K562 (cell line): ENCODE measurements at regions not wholly inside any gene's neighbourhood (a gene's known extent, or its start where the extent isn't known, plus 50 kb on each side); places are given as distances from the start of the nearest gene placed in this dataset.

Experiments
- ATAC-seq: fragments of 200-7000 bp; cut with Tn5 transposase; 3 replicates; pipeline ENCODE4 v1.9.1; 2020; ENCODE audit warnings: moderate library complexity
- BruUV-seq: library from RNA; stranded (reverse); fragments of 400-500 nt; replicated peaks from 2 replicates; lab custom pipeline; 2021; lab: Mats Ljungman, UMichigan
- CTCF ChIA-PET: fragments of 300-600 bp; formaldehyde crosslinking; extraction: SDS; loops from one replicate; lab custom pipeline; 2021; ENCODE audit warnings: low intra/inter-chr PET ratio; lab: Yijun Ruan, JAX
- POLR2A ChIA-PET: fragments of 300-600, 350-650 bp; sonication (Branson Sonifier 250); formaldehyde crosslinking; extraction: SDS; loops from one replicate; lab custom pipeline; 2021; ENCODE audit warnings: antibody characterized with exemption, inconsistent platforms; lab: Yijun Ruan, JAX
- DNase-seq, 4 experiments: peaks; one replicate each; pipeline versions ENCODE4 v3.0.0 to v3.0.0-alpha.2; 2011 to 2018; ENCODE audit warnings: low spot score in 3 of 4, mixed read lengths in 3 of 4; ENCODE audit errors: extremely low read depth in 1 of 4
- FAIRE-seq: peaks from 2 replicates; lab custom pipeline; 2011; peaks lifted over from hg19 to GRCh38; lab: Jason Lieb, UNC
- H2AFZ ChIP-seq: 2 replicates; pipeline ENCODE4 v1.6.0; 2011; ENCODE audit warnings: low read depth, low read length, control low read depth, inconsistent platforms
- H3K27ac ChIP-seq: fragments of 200-600 bp; 3 replicates; pipeline ENCODE4 v1.8.0; 2011; ENCODE audit warnings: low read depth, mild to moderate bottlenecking, control low read depth, inconsistent platforms, low read length, moderate library complexity, mixed read lengths; ENCODE audit errors: extremely low read depth
- H3K27me3 ChIP-seq, 2 experiments: fragments of 300-600 bp in 1 of 2; 2 replicates in 1 of 2; 3 replicates in 1 of 2; pipeline versions ENCODE4 v1.6.0 to v1.8.0; 2011; ENCODE audit warnings: inconsistent platforms in 2 of 2, low read length in 2 of 2, mild to moderate bottlenecking in 1 of 2, mixed read lengths in 1 of 2, moderate library complexity in 1 of 2; ENCODE audit not compliant: control insufficient read depth in 2 of 2, insufficient read depth in 2 of 2
- H3K36me3 ChIP-seq: fragments of 300-600 bp; 3 replicates; pipeline ENCODE4 v1.8.0; 2011; ENCODE audit warnings: mild to moderate bottlenecking, low read length, inconsistent platforms; ENCODE audit not compliant: control insufficient read depth, insufficient read depth
- H3K4me1 ChIP-seq, 2 experiments: fragments of 200-600 bp in 1 of 2; replicated peaks in 1 of 2; 2 replicates in 1 of 2; 3 replicates in 1 of 2; pipeline versions ENCODE4 v1.5.1 to v1.8.0; 2011; ENCODE audit warnings: inconsistent platforms in 2 of 2, low read length in 2 of 2, mild to moderate bottlenecking in 1 of 2, mixed read lengths in 1 of 2, moderate library complexity in 1 of 2; ENCODE audit not compliant: control insufficient read depth in 2 of 2, insufficient read depth in 2 of 2
- H3K4me2 ChIP-seq: 2 replicates; pipeline ENCODE4 v1.6.1; 2011; ENCODE audit warnings: low read length, control low read depth, inconsistent platforms, mixed read lengths; ENCODE audit not compliant: insufficient read depth
- H3K4me3 ChIP-seq: fragments of 200-600 bp; sonication (generic), shearing (Covaris generic); 2 replicates; pipeline ENCODE4 v1.5.1; 2016; ENCODE audit warnings: control low read depth, inconsistent platforms
- H3K79me2 ChIP-seq: fragments of 200-600 bp; 3 replicates; pipeline ENCODE4 v1.8.0; 2011; ENCODE audit warnings: low read length, inconsistent platforms; ENCODE audit not compliant: control insufficient read depth, insufficient read depth
- H3K9ac ChIP-seq, 2 experiments: 2 replicates each; pipeline versions ENCODE4 v1.6.0 to v1.6.1; 2011; ENCODE audit warnings: low read depth in 2 of 2, low read length in 2 of 2, control low read depth in 1 of 2, inconsistent platforms in 1 of 2, mild to moderate bottlenecking in 1 of 2, mixed read lengths in 1 of 2; ENCODE audit not compliant: insufficient read depth in 1 of 2
- H3K9me1 ChIP-seq: one replicate; pipeline ENCODE4 v1.6.0; 2011; ENCODE audit warnings: inconsistent platforms, mild to moderate bottlenecking, low read length, moderate library complexity; ENCODE audit not compliant: control insufficient read depth, insufficient read depth
- H3K9me3 ChIP-seq: replicated peaks from 2 replicates; pipeline ENCODE4 v1.5.1; 2011; ENCODE audit warnings: low read depth, low read length, inconsistent platforms; ENCODE audit not compliant: control insufficient read depth, insufficient read depth
- H4K20me1 ChIP-seq: replicated peaks from 2 replicates; pipeline ENCODE4 v1.6.1; 2011; ENCODE audit warnings: low read length, inconsistent platforms, mixed read lengths; ENCODE audit not compliant: control insufficient read depth, insufficient read depth
- ARID3A ChIP-seq: IDR thresholded peaks from 2 replicates; pipeline ENCODE4 v1.6.1; 2012; ENCODE audit warnings: low read depth, low read length, improper control_type of control experiment, borderline replicate concordance
- ASH1L ChIP-seq: fragments of 450-650 bp; IDR thresholded peaks from 2 replicates; pipeline ENCODE4 v1.6.1; 2018; ENCODE audit warnings: borderline replicate concordance, mild to moderate bottlenecking, low read depth; ENCODE audit not compliant: partially characterized antibody
- BRD9 ChIP-seq: fragments of 450-650 bp; IDR thresholded peaks from 2 replicates; pipeline ENCODE4 v1.6.1; 2018; ENCODE audit warnings: low read depth; ENCODE audit not compliant: partially characterized antibody
- L3MBTL2 ChIP-seq: fragments of 450-650 bp; IDR thresholded peaks from 2 replicates; pipeline ENCODE4 v1.6.1; 2016; ENCODE audit warnings: mild to moderate bottlenecking, moderate library complexity
- OTX1 ChIP-seq: fragments of 450-650 bp; formaldehyde crosslinking; IDR thresholded peaks from 2 replicates; pipeline ENCODE4 v1.4.0; 2022; ENCODE audit warnings: mild to moderate bottlenecking
- TCF3 ChIP-seq: sonication (generic); formaldehyde crosslinking; IDR thresholded peaks from 2 replicates; pipeline ENCODE4 v1.4.0; 2020; ENCODE audit warnings: mild to moderate bottlenecking, missing genetic modification reagents
- THRB ChIP-seq: fragments of 450-650 bp; formaldehyde crosslinking; conservative IDR thresholded peaks from 2 replicates; pipeline ENCODE4 v1.4.0; 2022; ENCODE audit warnings: mild to moderate bottlenecking, missing genetic modification characterization
- ZNF512 ChIP-seq: IDR thresholded peaks from 2 replicates; pipeline ENCODE4 v1.6.1; 2016; ENCODE audit warnings: missing genetic modification characterization, missing compliant biosample characterization
- WGBS: fragments of 100-300 bp; shearing (Covaris generic); methylation state at CpG from one replicate; pipeline ENCODE4 v1.1.6; 2016; ENCODE audit warnings: low coverage, mixed read lengths; ENCODE audit not compliant: insufficient coverage; ENCODE audit errors: missing lambda C conversion rate; 5-methylcytosine and 5-hydroxymethylcytosine counted together
- in situ Hi-C: fragments of 300-500 bp; cut with MboI; formaldehyde crosslinking; loops from 4 replicates; pipeline ENCODE4 v1.15.0; 2018; ENCODE audit warnings: inconsistent platforms, mixed read lengths
- intact Hi-C: fragments of 100-400 bp; cut with micrococcal nuclease; formaldehyde crosslinking; loops from 2 replicates; pipeline ENCODE4 v1.14.2; 2022

GRCh38 chr12:68532887-68533248, 77.8 kb upstream of the RAP1B start:
- DNase-seq (no peak), ATAC-seq (no peak), FAIRE-seq (no peak)
- Histone ChIP-seq H3K27ac (no peak overlapping the region), H3K9ac (no peak overlapping the region), H4K20me1 (no peaks in the 10 kb centered on the region), H3K4me3 (no peak overlapping the region), H2AFZ (peak overlapping the region; percentile 60; the same call in 1 of the 2 replicates), H3K9me1 (no peaks in the 10 kb centered on the region), H3K36me3 (no peaks in the 10 kb centered on the region), H3K79me2 (no peaks in the 10 kb centered on the region), H3K27me3 (no peaks in the 10 kb centered on the region), H3K4me1 (no peaks in the 10 kb centered on the region), H3K4me2 (no peak overlapping the region), H3K9me3 (no peaks in the 10 kb centered on the region)
- in situ Hi-C loops: no loop called here
- no TSS peak for BruUV-seq
- 20% methylated on average over 1 of the region's 2 CpGs for WGBS
- intact Hi-C loops: no loop called here
- TF ChIP-seq ZNF512 (tag): peak; percentile 81
- 0 out of 2 replicates have a peak, but pooled peaks have one; percentile 20 for TF ChIP-seq THRB (CRISPR knock-in tag)
- TF ChIP-seq L3MBTL2: no peak
- TF ChIP-seq BRD9: peak; percentile 35
- TF ChIP-seq TCF3 (CRISPR knock-in tag): no peak
- 0 out of 2 replicates have a peak, but pooled peaks have one; percentile 31 for TF ChIP-seq OTX1
- TF ChIP-seq ASH1L: no peak
- TF ChIP-seq ARID3A: no peak
- ChIA-PET POLR2A (no interaction called here), CTCF (no interaction called here)
